H9 (cell line): ENCODE measurements at regions not wholly inside any gene's neighbourhood (a gene's known extent, or its start where the extent isn't known, plus 50 kb on each side); places are given as distances from the start of the nearest gene placed in this dataset.

Experiments
- DNase-seq: peaks from one replicate; pipeline ENCODE4 v3.0.0-alpha.2; 2017
- H2AFZ ChIP-seq: one replicate; pipeline ENCODE4 v1.6.1; 2013; ENCODE audit warnings: mild to moderate bottlenecking, low read length, control low read depth, moderate library complexity
- H2AK5ac ChIP-seq: 2 replicates; pipeline ENCODE4 v1.6.1; 2013; ENCODE audit warnings: low read length, control low read depth, mixed read lengths; ENCODE audit not compliant: insufficient read length
- H2BK120ac ChIP-seq: one replicate; pipeline ENCODE4 v1.6.1; 2013; ENCODE audit warnings: low read depth, mild to moderate bottlenecking, low read length, control low read depth, inconsistent platforms; ENCODE audit not compliant: poor library complexity, severe bottlenecking
- H2BK12ac ChIP-seq: 2 replicates; pipeline ENCODE4 v1.6.1; 2013; ENCODE audit warnings: low read length, control low read depth, mixed read lengths, low read depth; ENCODE audit not compliant: insufficient read length
- H2BK15ac ChIP-seq: 2 replicates; pipeline ENCODE4 v1.6.1; 2013; ENCODE audit warnings: low read depth, low read length, control low read depth
- H2BK20ac ChIP-seq: one replicate; pipeline ENCODE4 v1.6.1; 2013; ENCODE audit warnings: low read depth, mild to moderate bottlenecking, low read length, control low read depth, inconsistent platforms; ENCODE audit not compliant: poor library complexity, severe bottlenecking
- H2BK5ac ChIP-seq: 2 replicates; pipeline ENCODE4 v1.6.1; 2013; ENCODE audit warnings: low read length, control low read depth, mixed read lengths; ENCODE audit not compliant: insufficient read length
- H3K14ac ChIP-seq: 2 replicates; pipeline ENCODE4 v1.6.1; 2013; ENCODE audit warnings: low read length, control low read depth; ENCODE audit not compliant: insufficient read depth
- H3K18ac ChIP-seq: 2 replicates; pipeline ENCODE4 v1.6.1; 2013; ENCODE audit warnings: low read depth, mild to moderate bottlenecking, mixed read lengths, low read length, control low read depth; ENCODE audit not compliant: insufficient read length
- H3K23ac ChIP-seq: 2 replicates; pipeline ENCODE4 v1.6.1; 2013; ENCODE audit warnings: low read length, control low read depth, mixed read lengths, low read depth; ENCODE audit not compliant: insufficient read length
- H3K23me2 ChIP-seq: 2 replicates; pipeline ENCODE4 v1.6.1; 2013; ENCODE audit warnings: low read depth, mild to moderate bottlenecking, mixed read lengths, low read length, control low read depth; ENCODE audit not compliant: insufficient read length, poor library complexity, severe bottlenecking
- H3K27ac ChIP-seq: 2 replicates; pipeline ENCODE4 v1.5.1; 2013; ENCODE audit warnings: low read length, control low read depth, mixed read lengths, low read depth; ENCODE audit not compliant: insufficient read length
- H3K27me3 ChIP-seq: 2 replicates; pipeline ENCODE4 v1.6.1; 2013; ENCODE audit warnings: low read length, control low read depth, inconsistent platforms; ENCODE audit not compliant: insufficient read depth
- H3K4ac ChIP-seq: 2 replicates; pipeline ENCODE4 v1.6.1; 2013; ENCODE audit warnings: low read depth, mild to moderate bottlenecking, control low read depth, inconsistent platforms, low read length, moderate library complexity
- H3K4me1 ChIP-seq: 2 replicates; pipeline ENCODE4 v1.6.1; 2013; ENCODE audit warnings: low read length, control low read depth, inconsistent platforms; ENCODE audit not compliant: insufficient read depth
- H3K4me2 ChIP-seq: 2 replicates; pipeline ENCODE4 v1.6.1; 2013; ENCODE audit warnings: low read length, control low read depth, mixed read lengths; ENCODE audit not compliant: insufficient read length, insufficient read depth
- H3K56ac ChIP-seq: 2 replicates; pipeline ENCODE4 v1.6.1; 2013; ENCODE audit warnings: low read depth, mild to moderate bottlenecking, mixed read lengths, low read length, control low read depth; ENCODE audit not compliant: insufficient read length
- H3K79me1 ChIP-seq: 2 replicates; pipeline ENCODE4 v1.6.1; 2013; ENCODE audit warnings: low read depth, mild to moderate bottlenecking, moderate library complexity, low read length, control low read depth, inconsistent platforms; ENCODE audit not compliant: insufficient read depth, poor library complexity, severe bottlenecking
- H3K79me2 ChIP-seq: 2 replicates; pipeline ENCODE4 v1.6.1; 2013; ENCODE audit warnings: low read length, control low read depth, inconsistent platforms; ENCODE audit not compliant: insufficient read depth
- H3K9ac ChIP-seq: 2 replicates; pipeline ENCODE4 v1.6.1; 2013; ENCODE audit warnings: low read length, control low read depth, mixed read lengths; ENCODE audit not compliant: insufficient read length; ENCODE audit errors: extremely low read depth
- H3K9me3 ChIP-seq: one replicate; pipeline ENCODE4 v1.6.1; 2013; ENCODE audit warnings: low read depth, low read length, inconsistent platforms; ENCODE audit not compliant: control insufficient read depth
- H3T11ph ChIP-seq: one replicate; pipeline ENCODE4 v1.6.1; 2013; ENCODE audit warnings: mild to moderate bottlenecking, low read length, control low read depth, inconsistent platforms
- H4K20me1 ChIP-seq: one replicate; pipeline ENCODE4 v1.6.1; 2013; ENCODE audit not compliant: control insufficient read depth, insufficient read length, insufficient read depth
- H4K5ac ChIP-seq: 2 replicates; pipeline ENCODE4 v1.6.1; 2013; ENCODE audit warnings: low read depth, mild to moderate bottlenecking, mixed read lengths, low read length, control low read depth; ENCODE audit not compliant: insufficient read length
- H4K8ac ChIP-seq: replicated peaks from 2 replicates; pipeline ENCODE4 v1.6.1; 2013; ENCODE audit warnings: low read length, control low read depth, mixed read lengths, low read depth; ENCODE audit not compliant: insufficient read length
- H4K91ac ChIP-seq: 2 replicates; pipeline ENCODE4 v1.6.1; 2013; ENCODE audit warnings: low read depth, mild to moderate bottlenecking, moderate library complexity, mixed read lengths, low read length, control low read depth; ENCODE audit not compliant: insufficient read length
- H3K27ac Mint-ChIP-seq, 3 experiments: 2 replicates in 2 of 3; 3 replicates in 1 of 3; pipeline ENCODE4 v1.8.0; 2020 to 2021; ENCODE audit warnings: mixed read lengths in 3 of 3, mild to moderate bottlenecking in 1 of 3, moderate library complexity in 1 of 3
- H3K27me3 Mint-ChIP-seq: 2 replicates; pipeline ENCODE4 v1.8.0; 2021; ENCODE audit warnings: low read depth, mild to moderate bottlenecking, moderate library complexity, mixed read lengths
- H3K36me3 Mint-ChIP-seq, 3 experiments: 2 replicates in 2 of 3; 3 replicates in 1 of 3; pipeline ENCODE4 v1.8.0; 2020 to 2021; ENCODE audit warnings: low read depth in 3 of 3, mixed read lengths in 3 of 3; ENCODE audit not compliant: insufficient read depth in 1 of 3
- H3K4me1 Mint-ChIP-seq, 2 experiments: 2 replicates each; pipeline ENCODE4 v1.8.0; 2020; ENCODE audit warnings: mixed read lengths in 2 of 2
- H3K4me3 Mint-ChIP-seq, 2 experiments: 2 replicates in 1 of 2; 3 replicates in 1 of 2; pipeline ENCODE4 v1.8.0; 2020 to 2021; ENCODE audit warnings: mild to moderate bottlenecking in 2 of 2, mixed read lengths in 2 of 2, moderate library complexity in 1 of 2
- H3K9me3 Mint-ChIP-seq, 2 experiments: 2 replicates in 1 of 2; 3 replicates in 1 of 2; pipeline ENCODE4 v1.8.0; 2020; ENCODE audit warnings: mild to moderate bottlenecking in 2 of 2, mixed read lengths in 2 of 2, moderate library complexity in 1 of 2
- CTCF ChIP-seq: fragments of 200-600 bp; sonication (generic); conservative IDR thresholded peaks from 3 replicates; pipeline ENCODE4 v1.8.0; 2021; ENCODE audit warnings: antibody characterized with exemption, mild to moderate bottlenecking
- WGBS: extraction: QIAGEN DNeasy Blood & Tissue Kit; methylation state at CpG from one replicate; pipeline ENCODE4 v1.1.7; 2013; ENCODE audit warnings: missing lambda C conversion rate, low lambda C conversion rate, mixed read lengths; ENCODE audit not compliant: insufficient read length; ENCODE audit errors: extremely low coverage; 5-methylcytosine and 5-hydroxymethylcytosine counted together

GRCh38 chr14:84080944-84081343 lies 1449.0 kb upstream of the FLRT2 start:
- no peaks in the 10 kb centered on the region for H3K27me3 ChIP-seq

More at GRCh38 chr14:84080944-84081343, 1449.0 kb upstream of the FLRT2 start:
- H3K9ac ChIP-seq, result no peak overlapping the region
- H3K56ac ChIP-seq, result no peak overlapping the region
- no peak overlapping the region for H3K4ac ChIP-seq
- Mint-ChIP-seq H3K27me3 (no peaks in the 10 kb centered on the region), H3K27ac (no peak overlapping the region), H3K4me3 (no peak overlapping the region), H3K36me3 (peaks cover 3 to 9% (median 3%) of the 10 kb centered on the region in 3 experiments; a peak in 5 of 7 replicates), H3K4me1 (peaks cover 11 to 18% of the 10 kb centered on the region in 2 experiments), H3K9me3 (peaks cover 3 to 11% of the 10 kb centered on the region in 2 experiments)
- H2BK20ac ChIP-seq, result no peak overlapping the region
- no peak overlapping the region for H3T11ph ChIP-seq
- H2AFZ ChIP-seq, result no peak overlapping the region
- H3K4me1 ChIP-seq, result no peaks in the 10 kb centered on the region
- no peak overlapping the region for H2BK15ac ChIP-seq
- no peaks in the 10 kb centered on the region for H3K23me2 ChIP-seq
- no peak overlapping the region for H4K5ac ChIP-seq
- no peak for DNase-seq
- H3K14ac ChIP-seq, result no peak overlapping the region
- no peaks in the 10 kb centered on the region for H3K79me1 ChIP-seq
- no CpG with 5 or more reads among the region's 1 CpG for WGBS
- H4K20me1 ChIP-seq, result no peaks in the 10 kb centered on the region
- H3K4me2 ChIP-seq, result no peak overlapping the region
- H3K18ac ChIP-seq, result no peak overlapping the region
- no peak overlapping the region for H3K27ac ChIP-seq
- H3K23ac ChIP-seq, result no peak overlapping the region
- no peak overlapping the region for H2BK12ac ChIP-seq
- TF ChIP-seq CTCF, result no peak
- H3K9me3 ChIP-seq, result no peaks in the 10 kb centered on the region
- H4K91ac ChIP-seq, result no peak overlapping the region
- H3K79me2 ChIP-seq, result no peaks in the 10 kb centered on the region
- no peak overlapping the region for H2BK120ac ChIP-seq
- H4K8ac ChIP-seq, result no peak overlapping the region
- no peak overlapping the region for H2AK5ac ChIP-seq
- H2BK5ac ChIP-seq, result no peak overlapping the region
